ENCODE measurements at regions not wholly inside any gene's neighbourhood (a gene's known extent, or its start where the extent isn't known, plus 50 kb on each side); places are given as distances from the start of the nearest gene placed in this dataset.
"Not testable (repeated sequence)": the region's sequence is repeated elsewhere in the genome, so short reads cannot be mapped to it uniquely, and the experiment has no call there.

- no peak for DNase-seq (ENCODE audit: low read depth in 3 of 3)
These were observed 1132.1 kb upstream of the ALCAM start for GRCh38 chr3:104234442-104235194.

GRCh38 chr3:104244680-104245220 lies 1122.0 kb upstream of the ALCAM start:
- no peak for DNase-seq (ENCODE audit: low read depth in 3 of 3)

GRCh38 chr3:104245261-104245660 lies 1121.4 kb upstream of the ALCAM start:
- DNase-seq (ENCODE audit: low read depth in 3 of 3), result no peak

GRCh38 chr3:104245981-104246380 lies 1120.7 kb upstream of the ALCAM start:
- DNase-seq (ENCODE audit: low read depth in 3 of 3), result no peak

GRCh38 chr3:104257486-104257885 lies 1109.2 kb upstream of the ALCAM start:
- no peak for DNase-seq (ENCODE audit: low read depth in 3 of 3)

- no peak for DNase-seq (ENCODE audit: low read depth in 3 of 3)
These were observed 1103.2 kb upstream of the ALCAM start for GRCh38 chr3:104263477-104263876.

- DNase-seq (ENCODE audit: low read depth in 3 of 3), result not testable (repeated sequence)
These were observed 1100.5 kb upstream of the ALCAM start for GRCh38 chr3:104266219-104266618.

- no peak for DNase-seq (ENCODE audit: low read depth in 3 of 3)
These were observed 1096.9 kb upstream of the ALCAM start for GRCh38 chr3:104269771-104270170.

GRCh38 chr3:104273046-104273649 lies 1093.6 kb upstream of the ALCAM start:
- DNase-seq (ENCODE audit: low read depth in 3 of 3), result no peak

GRCh38 chr3:104275199-104275598 lies 1091.5 kb upstream of the ALCAM start:
- no peak for DNase-seq (ENCODE audit: low read depth in 3 of 3)

- no peak for DNase-seq (ENCODE audit: low read depth in 3 of 3)
These were observed 1087.1 kb upstream of the ALCAM start for GRCh38 chr3:104279617-104280016.

- no peak for DNase-seq (ENCODE audit: low read depth in 3 of 3)
These were observed 1085.0 kb upstream of the ALCAM start for GRCh38 chr3:104281713-104282112.

- no peak for DNase-seq (ENCODE audit: low read depth in 3 of 3)
These were observed 1080.1 kb upstream of the ALCAM start for GRCh38 chr3:104286645-104287044.

GRCh38 chr3:104291437-104291851 lies 1075.3 kb upstream of the ALCAM start:
- no peak for DNase-seq (ENCODE audit: low read depth in 3 of 3)

- no peak for DNase-seq (ENCODE audit: low read depth in 3 of 3)
These were observed 1074.8 kb upstream of the ALCAM start for GRCh38 chr3:104291878-104292277.

- no peak for DNase-seq (ENCODE audit: low read depth in 3 of 3)
These were observed 1069.1 kb upstream of the ALCAM start for GRCh38 chr3:104297617-104298016.

- DNase-seq (ENCODE audit: low read depth in 3 of 3), result no peak
These were observed 1068.0 kb upstream of the ALCAM start for GRCh38 chr3:104298662-104299061.

GRCh38 chr3:104316118-104316517 lies 1050.6 kb upstream of the ALCAM start:
- no peak for DNase-seq (ENCODE audit: low read depth in 3 of 3)

GRCh38 chr3:104323226-104323625 lies 1043.5 kb upstream of the ALCAM start:
- DNase-seq (ENCODE audit: low read depth in 3 of 3), result no peak

GRCh38 chr3:104347291-104347690 lies 1019.4 kb upstream of the ALCAM start:
- no peak for DNase-seq (ENCODE audit: low read depth in 3 of 3)

GRCh38 chr3:104349836-104350235 lies 1016.9 kb upstream of the ALCAM start:
- DNase-seq (ENCODE audit: low read depth in 3 of 3), result no peak

- no peak for DNase-seq (ENCODE audit: low read depth in 3 of 3)
These were observed 1012.8 kb upstream of the ALCAM start for GRCh38 chr3:104353951-104354350.

- DNase-seq (ENCODE audit: low read depth in 3 of 3), result no peak
These were observed 1007.2 kb upstream of the ALCAM start for GRCh38 chr3:104359546-104359945.

Measured in stimulated activated CD4-positive, alpha-beta T cell treated with anti-CD3 and anti-CD28 coated beads, TNF-alpha, amount 100 ng/mL, for 48 hours (primary cell).